HCT116 (cell line): ENCODE measurements at regions not wholly inside any gene's neighbourhood (a gene's known extent, or its start where the extent isn't known, plus 50 kb on each side); places are given as distances from the start of the nearest gene placed in this dataset.

Experiments used
- ATAC-seq: fragments of 200-7000 bp; cut with Tn5 transposase; 2 replicates; pipeline ENCODE4 v1.9.1; 2020; ENCODE audit warnings: mild to moderate bottlenecking, moderate library complexity
- BruUV-seq: library from RNA; stranded (reverse); fragments of 400-500 nt; replicated peaks from 2 replicates; lab custom pipeline; 2021; lab: Mats Ljungman, UMichigan
- CTCF ChIA-PET: fragments of 300-600 bp; sonication (Branson Sonifier 250); formaldehyde crosslinking; loops from one replicate; lab custom pipeline; 2021; ENCODE audit warnings: antibody characterized with exemption; lab: Charles Lee
- POLR2A ChIA-PET: fragments of 300-600, 350-600 bp; sonication (Branson Sonifier 250); formaldehyde crosslinking; loops from one replicate; lab custom pipeline; 2021; ENCODE audit warnings: antibody characterized with exemption; lab: Charles Lee
- RAD21 ChIA-PET, 2 experiments: fragments of 300-600 bp; sonication (Branson Sonifier 250); formaldehyde crosslinking; loops; one replicate each; lab custom pipeline; 2023; ENCODE audit warnings: low total read pairs in 2 of 2; ENCODE audit not compliant: uncharacterized antibody in 2 of 2, unreplicated experiment in 2 of 2, low non-redundant PET in 1 of 2; lab: Charles Lee
- DNase-seq: peaks from one replicate; pipeline ENCODE4 v3.0.0-alpha.2; 2010; ENCODE audit warnings: low read depth, low spot score
- H2AFZ ChIP-seq: fragments of 200-600 bp; shearing (Covaris generic), sonication (generic); 2 replicates; pipeline ENCODE4 v1.6.1; 2017; ENCODE audit warnings: low read depth, mixed run types, mixed read lengths, antibody characterized with exemption, low read length; ENCODE audit not compliant: poor library complexity, severe bottlenecking
- H3K27ac ChIP-seq: 2 replicates; pipeline ENCODE4 v1.5.1; 2012; ENCODE audit warnings: low read depth, low read length
- H3K27me3 ChIP-seq: fragments of 200-600 bp; sonication (generic); 2 replicates; pipeline ENCODE4 v1.6.1; 2016; ENCODE audit warnings: mixed run types, low read length, mixed read lengths; ENCODE audit not compliant: insufficient read depth
- H3K36me3 ChIP-seq, 2 experiments: fragments of 200-500 bp in 1 of 2; fragments of 200-600 bp in 1 of 2; sonication (Bioruptor generic) in 1 of 2; sonication (generic) in 1 of 2; 2 replicates each; pipeline versions ENCODE4 v1.5.1 to v1.6.1; 2014 to 2016; ENCODE audit warnings: low read length in 2 of 2, inconsistent platforms in 1 of 2, mixed read lengths in 1 of 2, mixed run types in 1 of 2; ENCODE audit not compliant: insufficient read depth in 2 of 2, control insufficient read depth in 1 of 2
- H3K4me1 ChIP-seq, 2 experiments: fragments of 200-600 bp in 1 of 2; sonication (generic) in 1 of 2; 2 replicates each; pipeline versions ENCODE4 v1.5.1 to v1.6.1; 2012 to 2017; ENCODE audit warnings: low read length in 2 of 2, inconsistent platforms in 1 of 2, mild to moderate bottlenecking in 1 of 2, mixed read lengths in 1 of 2, mixed run types in 1 of 2, moderate library complexity in 1 of 2; ENCODE audit not compliant: insufficient read depth in 2 of 2, control insufficient read depth in 1 of 2
- H3K4me2 ChIP-seq: fragments of 200-600 bp; sonication (generic); 2 replicates; pipeline ENCODE4 v1.6.1; 2017; ENCODE audit warnings: mixed run types, low read length, mixed read lengths
- H3K4me3 ChIP-seq, 2 experiments: fragments of 200-600 bp in 1 of 2; sonication (generic) in 1 of 2; replicated peaks in 1 of 2; 2 replicates each; pipeline ENCODE4 v1.5.1; 2011 to 2016; ENCODE audit warnings: low read length in 2 of 2, control low read depth in 1 of 2, low read depth in 1 of 2, mild to moderate bottlenecking in 1 of 2, mixed read lengths in 1 of 2, mixed run types in 1 of 2
- H3K79me2 ChIP-seq: fragments of 200-600 bp; sonication (generic); 2 replicates; pipeline ENCODE4 v1.6.1; 2017; ENCODE audit warnings: mild to moderate bottlenecking, mixed run types, low read length, moderate library complexity, mixed read lengths; ENCODE audit not compliant: insufficient read depth
- H3K9ac ChIP-seq: fragments of 200-600 bp; sonication (generic); 2 replicates; pipeline ENCODE4 v1.6.1; 2016; ENCODE audit warnings: low read length, mixed read lengths
- H3K9me2 ChIP-seq: fragments of 200-600 bp; sonication (generic), shearing (Covaris generic); 2 replicates; pipeline ENCODE4 v1.6.1; 2017; ENCODE audit warnings: mixed run types, mild to moderate bottlenecking, moderate library complexity; ENCODE audit not compliant: insufficient read depth
- H3K9me3 ChIP-seq, 2 experiments: fragments of 200-500 bp in 1 of 2; fragments of 200-600 bp in 1 of 2; sonication (Bioruptor generic) in 1 of 2; sonication (generic) in 1 of 2; 2 replicates each; pipeline ENCODE4 v1.6.1; 2014 to 2017; ENCODE audit warnings: low read length in 2 of 2, mixed read lengths in 2 of 2, inconsistent platforms in 1 of 2, low read depth in 1 of 2, mild to moderate bottlenecking in 1 of 2, mixed run types in 1 of 2, moderate library complexity in 1 of 2; ENCODE audit not compliant: control insufficient read depth in 1 of 2, insufficient read depth in 1 of 2
- H4K20me1 ChIP-seq: fragments of 200-600 bp; sonication (generic), shearing (Covaris generic); 2 replicates; pipeline ENCODE4 v1.6.1; 2017; ENCODE audit warnings: mixed run types, mild to moderate bottlenecking, moderate library complexity; ENCODE audit not compliant: insufficient read depth
- FOSL1 ChIP-seq: IDR thresholded peaks from 2 replicates; pipeline ENCODE4 v1.6.1; 2012; ENCODE audit warnings: low read depth
- JUND ChIP-seq: IDR thresholded peaks from 2 replicates; pipeline ENCODE4 v1.6.1; 2012
- MAX ChIP-seq: IDR thresholded peaks from 2 replicates; pipeline ENCODE4 v1.6.1; 2012
- RAD21 ChIP-seq: IDR thresholded peaks from 2 replicates; pipeline ENCODE4 v1.6.1; 2012; ENCODE audit warnings: low read depth, mild to moderate bottlenecking
- SP1 ChIP-seq: IDR thresholded peaks from 2 replicates; pipeline ENCODE4 v1.6.1; 2012; ENCODE audit warnings: low read depth
- SRF ChIP-seq: IDR thresholded peaks from 2 replicates; pipeline ENCODE4 v1.6.1; 2012; ENCODE audit warnings: low read depth
- TCF7L2 ChIP-seq: IDR thresholded peaks from 2 replicates; pipeline ENCODE4 v1.7.0; 2011; ENCODE audit warnings: borderline replicate concordance, inconsistent platforms; ENCODE audit not compliant: insufficient read depth, insufficient read length; ENCODE audit errors: extremely low read depth
- YY1 ChIP-seq: IDR thresholded peaks from 2 replicates; pipeline ENCODE4 v1.6.1; 2011; ENCODE audit warnings: low read length, low read depth, moderate library complexity, mild to moderate bottlenecking; ENCODE audit not compliant: insufficient replicate concordance; ENCODE audit errors: extremely low read depth
- ZNF274 ChIP-seq: fragments of 200-500 bp; sonication (Bioruptor generic); IDR thresholded peaks from 2 replicates; pipeline ENCODE4 v1.6.1; 2014; ENCODE audit warnings: mild to moderate bottlenecking, low read depth, low read length, inconsistent platforms
- intact Hi-C: fragments of 100-400 bp; cut with micrococcal nuclease; formaldehyde crosslinking; loops from 2 replicates; pipeline ENCODE4 v1.10.0; 2022
- TF ChIP-seq, protein P1 (sequence below), 3 experiments: fragments of 200-600 bp in 1 of 3; sonication (generic) in 1 of 3; IDR thresholded peaks in 2 of 3; conservative IDR thresholded peaks in 1 of 3; 2 replicates each; pipeline ENCODE4 v1.5.1; 2012 to 2017; ENCODE audit warnings: low read depth in 2 of 3, low read length in 2 of 3, antibody characterized with exemption in 1 of 3, borderline replicate concordance in 1 of 3, control low read depth in 1 of 3, mild to moderate bottlenecking in 1 of 3, mixed read lengths in 1 of 3, mixed run types in 1 of 3, moderate library complexity in 1 of 3; ENCODE audit not compliant: insufficient read depth in 1 of 3
- TF ChIP-seq, protein P2 (sequence below): IDR thresholded peaks from 2 replicates; pipeline ENCODE4 v1.6.1; 2012

DNA sequence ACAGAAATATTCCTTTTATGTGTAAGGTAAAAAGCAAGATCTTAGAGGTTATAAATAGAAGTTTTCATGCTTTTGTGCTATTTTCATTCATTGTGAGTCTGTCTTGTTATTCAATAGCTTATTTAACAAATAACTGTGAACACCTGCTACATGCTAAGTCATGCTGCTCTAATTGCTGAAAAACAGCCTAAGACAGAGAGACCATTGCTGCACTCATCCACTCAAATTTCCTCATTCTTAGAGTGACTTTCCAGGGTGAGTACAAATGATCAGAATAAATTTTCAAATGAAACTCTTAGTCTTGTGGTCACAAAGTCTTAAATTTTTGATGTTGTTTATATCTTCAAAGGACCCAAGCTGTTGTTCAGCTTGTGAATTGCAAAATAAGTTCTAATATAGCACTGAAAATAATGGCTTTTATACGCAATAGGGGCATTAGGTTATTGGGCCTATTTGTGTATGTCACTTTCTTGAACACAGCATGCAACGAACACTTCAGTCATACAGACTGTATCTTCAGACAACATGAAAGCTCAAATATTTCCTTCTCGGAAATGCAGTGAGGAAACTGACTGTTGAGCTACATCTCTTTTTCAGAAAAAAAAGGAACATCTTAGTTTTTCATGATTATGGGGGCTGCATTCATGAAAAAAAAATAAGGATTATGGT lies 247.9 kb upstream of the PCDH15 start:
- no peak overlapping the region for H3K9ac ChIP-seq
- no peaks in the 10 kb centered on the region for H3K4me1 ChIP-seq
- CTCF ChIA-PET = no interaction called here
- H2AFZ ChIP-seq = no peak overlapping the region
- H3K27me3 ChIP-seq = no peaks in the 10 kb centered on the region
- H4K20me1 ChIP-seq = no peaks in the 10 kb centered on the region
- no peaks in the 10 kb centered on the region for H3K79me2 ChIP-seq
- BruUV-seq = no TSS peak
- H3K4me3 ChIP-seq = no peak overlapping the region
- H3K9me2 ChIP-seq = no peaks in the 10 kb centered on the region
- DNase-seq (no peak), ATAC-seq (no peak)
- RAD21 ChIA-PET = no interaction called here
- H3K27ac ChIP-seq = no peak overlapping the region
- no peaks in the 10 kb centered on the region for H3K36me3 ChIP-seq
- no peak for TF ChIP-seq JUND
- TF ChIP-seq MAX = no peak
- no peak for TF ChIP-seq TCF7L2
- no peak for TF ChIP-seq YY1
- TF ChIP-seq SP1 = no peak
- TF ChIP-seq, protein P1, sequence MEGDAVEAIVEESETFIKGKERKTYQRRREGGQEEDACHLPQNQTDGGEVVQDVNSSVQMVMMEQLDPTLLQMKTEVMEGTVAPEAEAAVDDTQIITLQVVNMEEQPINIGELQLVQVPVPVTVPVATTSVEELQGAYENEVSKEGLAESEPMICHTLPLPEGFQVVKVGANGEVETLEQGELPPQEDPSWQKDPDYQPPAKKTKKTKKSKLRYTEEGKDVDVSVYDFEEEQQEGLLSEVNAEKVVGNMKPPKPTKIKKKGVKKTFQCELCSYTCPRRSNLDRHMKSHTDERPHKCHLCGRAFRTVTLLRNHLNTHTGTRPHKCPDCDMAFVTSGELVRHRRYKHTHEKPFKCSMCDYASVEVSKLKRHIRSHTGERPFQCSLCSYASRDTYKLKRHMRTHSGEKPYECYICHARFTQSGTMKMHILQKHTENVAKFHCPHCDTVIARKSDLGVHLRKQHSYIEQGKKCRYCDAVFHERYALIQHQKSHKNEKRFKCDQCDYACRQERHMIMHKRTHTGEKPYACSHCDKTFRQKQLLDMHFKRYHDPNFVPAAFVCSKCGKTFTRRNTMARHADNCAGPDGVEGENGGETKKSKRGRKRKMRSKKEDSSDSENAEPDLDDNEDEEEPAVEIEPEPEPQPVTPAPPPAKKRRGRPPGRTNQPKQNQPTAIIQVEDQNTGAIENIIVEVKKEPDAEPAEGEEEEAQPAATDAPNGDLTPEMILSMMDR (IDR thresholded peaks at IDR 0.05 in 2 of 3, conservative IDR thresholded peaks at IDR 0.05 in 1 of 3; ENCODE audit: borderline replicate concordance in 1 of 3, insufficient read depth in 1 of 3, low read depth in 2 of 3, low read length in 2 of 3) = no peak
- no peak for TF ChIP-seq FOSL1
- no peak for TF ChIP-seq RAD21
- no peak for TF ChIP-seq ZNF274
- TF ChIP-seq, protein P2, sequence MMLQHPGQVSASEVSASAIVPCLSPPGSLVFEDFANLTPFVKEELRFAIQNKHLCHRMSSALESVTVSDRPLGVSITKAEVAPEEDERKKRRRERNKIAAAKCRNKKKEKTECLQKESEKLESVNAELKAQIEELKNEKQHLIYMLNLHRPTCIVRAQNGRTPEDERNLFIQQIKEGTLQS = no peak
- no peak for TF ChIP-seq SRF
- POLR2A ChIA-PET = no interaction called here
- intact Hi-C loops = no loop called here
- H3K9me3 ChIP-seq = peaks cover 7 to 17% of the 10 kb centered on the region in 2 experiments; a peak in 3 of 4 replicates
- H3K4me2 ChIP-seq = no peak overlapping the region
